NAMALWA (cell line): ENCODE measurements at regions not wholly inside any gene's neighbourhood (a gene's known extent, or its start where the extent isn't known, plus 50 kb on each side); places are given as distances from the start of the nearest gene placed in this dataset.
"Not testable (repeated sequence)": the region's sequence is repeated elsewhere in the genome, so short reads cannot be mapped to it uniquely, and the experiment has no call there.

Source experiments
- DNase-seq: peaks from one replicate; pipeline ENCODE4 v3.0.0-alpha.2; 2015; ENCODE audit warnings: low spot score

DNA sequence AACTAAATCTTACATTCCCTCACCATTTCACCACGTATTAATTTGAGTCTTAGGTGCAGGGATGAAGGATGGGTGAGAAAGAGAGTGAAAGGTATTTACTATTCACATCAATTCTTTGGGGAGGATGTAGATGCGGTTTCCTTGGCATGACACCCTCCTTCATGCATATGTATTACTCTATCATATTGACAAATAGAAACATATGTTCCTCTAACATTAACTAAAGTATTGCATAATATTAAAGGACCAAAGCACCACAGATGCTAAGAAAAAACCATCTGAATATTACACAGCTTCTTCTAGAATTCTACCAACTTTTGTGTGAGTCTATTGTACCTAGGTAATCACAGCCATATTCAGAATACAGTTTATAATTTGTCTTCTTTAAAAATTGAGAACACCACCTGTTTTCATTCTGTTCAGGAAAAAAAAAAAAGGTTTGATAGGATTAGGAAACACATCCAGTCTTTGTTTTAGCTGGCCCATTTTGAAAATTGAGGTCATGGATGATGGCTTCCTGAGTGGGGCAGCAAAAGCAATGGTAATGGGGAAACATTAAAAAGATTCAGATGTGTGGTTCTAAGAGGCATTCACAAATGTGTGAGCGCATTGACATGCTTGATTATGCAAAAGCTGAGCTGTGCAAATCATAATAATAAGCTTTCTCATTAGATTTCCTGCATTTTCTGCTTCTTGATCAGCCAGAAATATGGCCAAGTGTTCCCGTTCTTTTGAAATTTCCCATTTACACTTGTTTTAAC, 1011.5 kb upstream of the NUDT12 start:
- DNase-seq, result no peak

DNA sequence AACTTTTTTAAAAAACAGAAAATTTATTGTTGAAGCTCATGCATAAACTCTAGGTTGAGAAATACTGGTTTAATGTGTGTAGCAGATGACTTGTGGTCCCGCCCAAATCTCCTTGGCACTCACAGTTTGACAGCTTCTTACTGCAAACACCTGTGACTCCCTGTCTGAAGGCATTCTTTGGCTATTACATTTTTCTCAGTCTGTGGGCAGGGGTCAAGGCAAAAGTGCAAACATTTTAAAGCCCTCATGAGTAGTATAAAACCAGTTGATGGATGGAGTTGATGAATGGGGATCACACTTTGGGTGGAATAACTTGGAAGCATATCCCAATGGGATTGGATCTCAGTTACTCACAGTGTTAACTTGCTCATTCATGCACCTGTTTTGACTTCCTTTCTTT, 1007.0 kb upstream of the NUDT12 start:
- no peak for DNase-seq

DNA sequence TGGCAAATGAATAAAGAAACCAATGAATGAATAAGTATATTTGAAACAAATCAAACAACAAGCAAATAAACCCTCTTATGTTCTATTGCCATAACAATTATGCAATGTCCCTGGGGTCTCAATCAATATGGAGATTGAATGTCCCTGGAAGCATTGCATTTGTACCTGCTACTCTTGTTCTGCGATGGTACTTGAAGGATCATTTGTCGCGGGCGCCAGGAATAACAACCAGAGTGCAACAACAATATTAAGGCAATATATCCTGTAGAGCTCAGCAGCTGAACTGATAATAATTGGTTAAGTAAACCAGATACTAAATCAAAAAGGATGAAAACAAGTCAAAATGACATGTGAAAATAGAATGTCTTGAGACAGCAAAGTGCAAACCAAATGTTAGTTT, 1001.9 kb upstream of the NUDT12 start:
- DNase-seq, result no peak

- no peak for DNase-seq
Measured at GRCh38 chr5:104556957-104557356, 994.4 kb upstream of the NUDT12 start.

DNA sequence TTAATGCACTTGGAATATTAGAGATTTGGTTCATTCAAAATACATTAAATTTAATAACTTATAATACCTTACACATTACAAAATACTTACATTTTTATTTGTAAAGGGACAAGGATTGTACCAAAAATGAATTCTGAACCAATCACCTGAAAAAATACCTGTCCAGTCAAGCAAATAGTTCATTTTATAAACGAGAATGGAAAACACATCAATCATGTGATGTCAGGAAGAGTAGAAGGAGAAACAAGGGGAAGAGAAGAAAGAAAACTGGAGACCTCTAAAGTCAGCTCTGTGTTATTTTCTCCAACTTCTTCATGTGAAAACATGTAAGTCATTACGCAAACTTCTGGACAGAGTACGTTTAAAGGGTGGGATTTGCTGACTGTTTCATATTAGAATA, 989.0 kb upstream of the NUDT12 start:
- no peak for DNase-seq

GRCh38 chr5:104546871-104547270, 984.3 kb upstream of the NUDT12 start:
- not testable (repeated sequence) for DNase-seq

- DNase-seq, result no peak
Measured at GRCh38 chr5:104541141-104541785, 978.7 kb upstream of the NUDT12 start.

DNA sequence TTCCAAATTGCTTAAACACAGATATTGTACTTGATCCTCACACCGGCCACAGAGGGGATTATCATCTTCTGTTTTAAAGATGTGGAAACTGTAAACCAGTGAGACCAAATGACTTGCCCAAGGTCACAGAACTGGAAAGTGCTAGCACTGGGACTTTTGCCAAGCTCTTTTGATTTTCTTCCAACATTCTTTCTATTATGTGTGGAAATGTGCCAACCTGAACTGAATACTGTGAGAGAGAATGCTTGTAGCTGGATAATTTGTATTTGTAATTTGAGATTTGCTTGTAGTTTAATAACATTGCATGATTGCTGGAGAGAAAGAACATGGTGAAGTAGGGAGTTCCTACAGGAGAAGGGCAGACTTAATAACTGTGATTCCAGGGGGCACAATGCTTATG, 977.9 kb upstream of the NUDT12 start:
- DNase-seq, result no peak

DNA sequence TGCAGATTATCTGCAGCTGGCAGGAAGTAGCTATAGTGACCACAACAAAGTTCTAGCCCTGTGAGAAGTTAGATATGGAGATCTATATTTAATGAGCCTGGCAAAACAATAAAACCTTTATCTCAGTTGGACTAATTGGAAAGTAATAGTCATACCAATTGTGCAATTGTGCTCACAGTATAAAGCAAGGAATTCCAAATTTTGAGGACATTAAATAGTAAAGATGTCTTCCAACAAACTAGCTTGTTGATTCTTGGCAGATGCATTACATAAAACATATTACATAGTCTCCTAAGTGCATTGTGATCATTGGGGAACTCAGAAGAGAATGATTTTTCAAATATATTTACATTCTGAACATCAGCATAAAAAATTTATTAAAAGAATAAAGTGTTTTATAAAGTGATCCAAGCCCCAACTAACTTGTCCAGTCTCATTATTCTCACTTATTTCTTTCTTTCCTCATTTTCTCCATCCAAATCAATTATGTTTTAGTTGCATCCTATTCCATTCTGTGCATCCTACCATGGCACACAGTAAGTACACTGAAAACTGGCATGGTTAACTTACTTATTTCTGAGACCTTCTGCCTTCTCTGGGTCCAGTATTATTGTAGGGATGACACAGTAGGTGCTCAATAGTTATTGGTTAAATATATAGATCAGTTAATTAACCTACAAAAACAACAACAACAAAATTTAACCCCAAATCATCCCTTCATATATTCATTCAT, 977.2 kb upstream of the NUDT12 start:
- no peak for DNase-seq

GRCh38 chr5:104538734-104539133, 976.1 kb upstream of the NUDT12 start:
- DNase-seq, result no peak

- no peak for DNase-seq
Measured at GRCh38 chr5:104533498-104533897, 970.9 kb upstream of the NUDT12 start.

DNA sequence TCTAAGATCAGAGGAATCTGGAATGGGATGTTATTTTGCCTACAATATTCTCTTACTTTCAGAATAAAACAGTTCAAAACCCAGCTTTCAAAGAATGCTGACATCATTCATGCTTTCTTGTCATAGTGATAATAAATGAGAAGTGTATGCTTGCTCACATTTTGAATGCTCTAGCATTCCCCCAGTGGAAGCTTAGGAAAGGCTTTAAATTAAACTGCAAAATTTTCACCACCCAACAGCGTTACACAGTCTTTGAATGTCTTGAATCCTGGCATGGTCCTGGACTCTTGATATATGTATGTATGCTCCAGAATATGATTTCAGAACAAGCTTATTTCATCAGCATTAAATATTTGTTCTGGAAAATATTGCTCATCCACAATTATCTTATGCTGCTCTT, 964.3 kb upstream of the NUDT12 start:
- DNase-seq, result no peak

- DNase-seq, result no peak
Measured at GRCh38 chr5:104513640-104514072, 951.1 kb upstream of the NUDT12 start.

- DNase-seq, result no peak
Measured at GRCh38 chr5:104513121-104513602, 950.6 kb upstream of the NUDT12 start.

- no peak for DNase-seq
Measured at GRCh38 chr5:104512063-104512825, 949.7 kb upstream of the NUDT12 start.

DNA sequence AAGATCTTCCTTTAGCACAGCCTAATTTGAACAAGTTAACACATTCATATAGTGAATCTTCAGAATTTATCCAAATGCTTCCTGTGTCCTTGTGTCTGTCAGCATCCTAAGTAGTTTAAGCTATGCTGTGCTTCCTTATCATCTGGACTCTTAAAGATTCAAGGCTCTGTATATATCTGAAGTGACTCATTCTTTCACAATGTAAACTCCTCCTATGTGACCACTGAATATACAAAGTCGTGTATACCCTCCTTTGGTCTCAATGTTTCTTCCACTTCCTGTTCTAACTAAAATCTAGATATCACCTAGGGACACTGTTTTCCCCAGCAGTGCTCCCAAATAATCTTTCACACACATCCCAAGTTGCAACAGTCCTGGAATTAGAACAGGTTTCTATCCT, 935.7 kb upstream of the NUDT12 start:
- DNase-seq, result no peak

GRCh38 chr5:104494083-104494482, 931.5 kb upstream of the NUDT12 start:
- no peak for DNase-seq

DNA sequence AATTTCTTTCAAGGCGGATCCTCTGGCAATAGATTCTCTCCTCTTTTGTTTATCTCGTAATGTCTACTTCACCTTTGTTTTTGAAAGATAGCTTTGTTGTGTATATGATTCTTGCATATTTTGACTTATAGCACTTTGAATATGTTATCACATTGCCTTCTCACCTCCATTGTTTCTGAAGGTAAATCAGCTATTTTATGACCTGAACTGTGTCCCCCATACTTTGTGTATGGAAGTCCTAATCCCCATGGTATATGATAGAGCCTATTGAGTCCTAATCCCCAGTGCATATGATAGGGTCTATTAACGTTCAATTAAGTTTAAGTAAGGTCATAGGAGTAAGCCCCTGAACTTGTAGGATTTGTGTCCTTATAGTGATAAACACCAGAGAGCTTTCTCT, 910.2 kb upstream of the NUDT12 start:
- no peak for DNase-seq

- DNase-seq, result no peak
Measured at GRCh38 chr5:104456122-104456521, 893.5 kb upstream of the NUDT12 start.

DNA sequence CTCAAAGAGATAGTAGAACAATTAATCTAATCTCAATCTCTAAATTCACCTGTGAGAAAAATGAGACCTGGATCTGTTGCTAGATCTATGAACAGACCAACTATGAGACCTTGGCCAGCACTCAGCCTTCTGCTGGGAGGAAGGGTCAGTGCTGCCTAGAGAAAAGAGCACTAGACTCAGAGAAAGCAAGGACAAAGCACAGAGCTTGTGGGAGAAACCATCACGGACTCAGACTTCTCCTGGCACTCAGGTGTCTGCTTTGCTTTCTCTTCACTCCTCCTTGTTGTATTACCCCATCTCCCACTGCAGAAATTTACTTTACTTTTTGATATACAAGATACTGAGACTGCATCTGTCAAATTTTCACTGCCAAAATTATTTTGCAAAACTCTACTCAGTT, 890.0 kb upstream of the NUDT12 start:
- DNase-seq, result no peak

- not testable (repeated sequence) for DNase-seq
Measured at GRCh38 chr5:104451911-104452310, 889.3 kb upstream of the NUDT12 start.

DNA sequence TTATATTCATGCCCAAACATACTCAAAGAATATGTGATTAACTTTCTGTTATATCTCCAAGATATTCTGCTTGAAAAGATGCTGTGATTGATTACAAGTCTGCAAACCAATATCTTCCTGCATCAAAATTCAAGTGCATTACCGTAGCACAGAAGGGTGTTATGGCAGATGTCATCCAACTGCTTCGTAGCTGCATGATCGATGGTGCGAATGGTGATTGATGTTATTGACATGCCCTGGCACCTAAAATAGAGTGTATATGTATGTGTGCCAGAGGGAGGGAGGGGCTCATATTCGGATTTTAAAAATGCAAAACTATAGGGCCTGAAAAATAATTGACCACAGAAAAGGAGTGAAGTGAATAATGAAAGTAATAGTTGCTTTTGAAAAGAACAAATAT, 882.1 kb upstream of the NUDT12 start:
- peak; percentile 67 for DNase-seq
